Activated CD4-positive, alpha-beta T cell treated with anti-CD3 and anti-CD28 coated beads, Interleukin-2, amount 50 U/mL, for 16 hours (primary cell): ENCODE measurements at regions not wholly inside any gene's neighbourhood (a gene's known extent, or its start where the extent isn't known, plus 50 kb on each side); places are given as distances from the start of the nearest gene placed in this dataset.
"Not testable (repeated sequence)": the region's sequence is repeated elsewhere in the genome, so short reads cannot be mapped to it uniquely, and the experiment has no call there.

Source experiments
- DNase-seq: peaks from one replicate; pipeline ENCODE4 v3.0.0-alpha.2; 2020

DNA sequence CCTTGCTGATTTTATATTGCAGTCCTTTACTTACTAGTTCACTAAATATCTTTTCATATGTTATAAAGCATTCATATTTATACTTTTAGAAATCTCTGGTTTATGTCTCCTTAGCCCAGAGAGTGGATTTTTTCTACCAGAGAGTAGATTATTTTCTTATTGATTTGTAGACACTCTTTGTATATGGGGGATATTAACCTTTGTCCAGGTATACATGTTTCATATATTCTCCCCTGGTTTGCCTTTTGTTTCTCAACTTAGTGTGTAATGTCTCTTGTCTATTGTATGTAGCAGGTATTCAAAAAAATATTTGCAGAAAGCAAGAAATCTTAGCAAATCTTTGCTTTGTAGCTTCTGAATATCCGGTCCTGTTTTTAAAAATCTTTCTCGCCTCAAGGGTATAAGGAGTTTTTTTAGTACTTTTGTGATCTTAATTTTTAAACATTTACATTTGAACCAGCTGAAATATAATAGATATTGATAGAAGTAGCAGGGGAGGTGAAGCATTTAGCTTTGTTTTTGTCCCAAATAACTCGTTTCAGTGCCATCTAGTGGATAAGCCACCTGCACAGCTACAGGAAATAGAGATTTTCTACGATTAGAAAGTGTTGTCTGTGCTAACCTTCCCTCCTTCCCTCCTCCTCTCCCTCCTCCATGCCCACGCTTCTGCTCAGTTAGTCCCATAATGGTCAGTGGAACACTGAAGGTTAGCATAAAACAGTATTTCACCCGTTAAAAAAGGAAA, 97.0 kb downstream of the PHETA1 start:
- DNase-seq, result no peak

DNA sequence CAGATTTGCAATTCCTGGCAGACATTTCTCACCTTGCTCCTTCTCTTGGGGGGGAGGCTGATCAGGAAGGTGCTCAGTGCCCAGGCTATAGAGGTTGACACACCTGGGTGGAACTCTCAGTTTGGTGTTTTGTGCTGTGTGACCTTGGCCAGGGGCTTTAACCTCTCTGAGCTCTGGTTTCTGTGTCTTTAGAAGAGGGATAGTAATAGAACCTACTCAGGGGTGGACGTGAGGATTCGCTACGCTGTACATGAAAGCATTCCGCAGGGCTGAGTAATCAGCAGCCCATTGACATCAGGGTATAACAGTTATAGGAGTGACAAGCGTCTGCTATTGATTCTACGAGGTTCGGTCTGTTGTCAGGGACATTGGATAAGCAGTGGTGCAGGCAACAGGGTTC, 98.1 kb downstream of the PHETA1 start:
- no peak for DNase-seq

DNA sequence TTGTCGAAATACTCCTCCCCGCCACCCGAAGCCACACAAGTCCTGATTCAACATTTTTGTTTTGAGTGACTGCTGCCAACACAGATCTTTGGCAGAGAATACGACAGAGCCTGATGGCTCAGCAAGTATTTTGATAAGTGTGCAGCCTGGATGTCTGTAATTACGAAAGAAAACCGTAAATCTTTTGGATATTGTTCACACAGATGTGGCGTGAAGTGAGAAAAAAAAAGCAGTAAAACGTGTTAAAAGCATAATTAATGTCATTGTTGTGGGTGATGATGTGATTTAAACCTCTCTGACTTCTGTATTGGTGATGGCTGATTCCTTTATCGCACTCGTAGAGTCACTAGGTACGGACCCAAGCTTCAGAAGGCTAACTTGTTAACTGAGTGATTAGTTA, 98.7 kb downstream of the PHETA1 start:
- DNase-seq, result no peak

DNA sequence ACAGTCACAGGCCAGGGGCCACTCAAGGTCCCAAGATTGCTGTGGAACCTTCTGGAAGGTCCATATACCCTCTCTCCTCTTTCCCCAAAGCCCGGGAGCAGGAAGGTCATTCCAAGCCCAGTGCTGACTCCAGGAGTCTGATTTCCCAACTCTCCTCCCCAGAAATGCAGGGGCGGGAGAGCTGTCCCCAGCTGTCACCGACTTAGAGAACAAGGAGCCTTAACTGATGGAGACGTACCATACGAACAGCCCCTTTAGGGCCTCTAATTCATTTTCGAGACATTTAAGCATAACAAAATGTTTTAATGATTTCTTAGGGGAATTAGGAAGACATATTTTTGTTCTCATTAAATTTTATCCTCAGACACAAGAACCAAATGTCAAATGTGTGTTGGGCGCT, 99.2 kb downstream of the PHETA1 start:
- no peak for DNase-seq

DNA sequence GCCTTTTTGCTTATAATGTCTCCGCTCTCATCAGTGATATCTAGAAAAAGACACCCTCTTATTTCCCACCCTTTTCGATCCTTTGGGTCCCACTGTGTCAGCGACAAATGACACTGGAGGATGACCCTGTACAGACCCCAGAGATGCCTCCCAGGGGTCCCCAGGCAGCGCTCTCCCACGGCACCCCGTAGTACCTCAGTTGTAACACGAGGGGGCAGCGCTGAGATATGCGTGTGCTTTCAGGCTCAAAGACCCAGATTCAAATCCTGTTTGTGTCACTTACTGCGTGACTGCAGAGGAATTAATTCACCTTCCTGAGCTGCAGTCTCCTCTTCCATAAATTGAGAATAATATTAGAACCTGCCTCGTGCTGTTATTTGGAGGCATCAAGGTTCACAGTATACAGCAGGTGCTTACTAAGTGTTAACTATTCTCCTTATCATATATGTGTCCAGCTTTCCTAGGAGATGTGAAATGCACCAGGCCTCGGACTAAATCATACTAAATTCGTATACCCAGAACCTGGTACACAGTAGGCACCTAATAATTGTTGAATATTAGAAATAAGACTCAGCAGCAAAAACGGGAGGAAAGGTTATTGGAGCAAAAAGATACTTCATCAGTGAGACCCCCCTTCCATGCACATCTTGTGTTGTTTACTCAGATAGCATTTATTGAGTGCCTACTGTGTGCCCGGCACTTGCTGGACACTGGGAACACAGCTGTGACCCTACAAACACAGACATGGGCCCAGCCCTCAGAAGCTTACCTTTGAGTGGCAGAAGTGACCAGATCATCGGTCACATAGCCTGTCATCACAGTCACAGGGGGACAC, 99.9 kb downstream of the PHETA1 start:
- peak; percentile 21 for DNase-seq

DNA sequence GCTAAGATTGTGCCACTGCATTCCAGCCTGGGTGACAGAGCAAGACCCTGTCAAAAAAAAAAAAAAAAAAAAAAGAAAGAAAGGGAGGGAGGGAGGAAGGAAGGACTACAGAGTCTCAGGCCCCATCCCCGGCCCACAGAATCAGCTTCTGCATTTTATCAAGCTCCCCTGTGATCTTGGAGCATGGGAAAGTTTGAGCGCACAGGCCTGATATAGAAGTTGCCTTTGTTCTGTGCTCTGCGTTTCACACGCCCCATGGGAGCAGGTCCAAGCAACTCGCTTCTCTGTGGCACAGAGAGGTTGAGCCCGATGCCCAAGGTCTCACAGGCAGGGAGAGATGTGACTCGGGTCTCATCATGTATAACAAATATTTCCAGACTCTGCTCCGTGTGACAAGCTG, 101.8 kb downstream of the PHETA1 start:
- DNase-seq, result no peak

DNA sequence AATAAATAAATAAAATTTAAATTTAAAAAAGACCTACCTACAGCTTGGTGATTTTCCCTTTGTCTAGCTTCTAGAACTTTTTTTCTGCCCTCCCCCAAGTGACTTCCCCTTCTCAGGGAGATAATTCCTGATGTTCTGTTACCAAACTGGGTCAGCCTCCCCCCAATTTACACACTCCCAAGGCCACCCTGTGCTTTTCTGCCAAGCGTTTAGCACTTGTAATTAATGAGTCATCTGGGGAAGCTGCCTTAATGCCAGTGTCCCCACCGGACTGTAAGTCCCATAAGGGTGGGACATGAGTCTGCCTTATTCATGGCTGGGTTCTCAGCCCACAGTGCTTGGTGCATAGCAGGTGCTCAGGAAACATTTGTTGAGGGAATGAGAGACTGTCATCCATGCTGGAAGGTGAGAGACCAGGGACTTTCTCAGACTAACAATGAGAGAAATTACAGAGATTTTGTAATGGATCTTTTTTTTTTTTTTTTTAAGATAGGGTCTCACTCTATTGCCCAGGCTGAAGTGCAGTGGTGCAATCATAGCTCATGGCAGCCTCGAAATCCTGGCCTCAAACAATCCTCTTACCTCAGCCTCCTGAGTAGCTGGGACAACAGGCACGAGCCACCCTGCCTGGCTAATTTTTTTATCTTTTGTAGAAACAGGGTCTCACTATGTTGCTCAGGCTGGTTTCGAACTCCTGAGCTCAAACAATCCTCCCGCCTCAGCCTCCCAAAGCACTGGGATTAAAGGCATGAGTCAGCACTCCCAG, 106.8 kb downstream of the PHETA1 start:
- DNase-seq, result no peak

DNA sequence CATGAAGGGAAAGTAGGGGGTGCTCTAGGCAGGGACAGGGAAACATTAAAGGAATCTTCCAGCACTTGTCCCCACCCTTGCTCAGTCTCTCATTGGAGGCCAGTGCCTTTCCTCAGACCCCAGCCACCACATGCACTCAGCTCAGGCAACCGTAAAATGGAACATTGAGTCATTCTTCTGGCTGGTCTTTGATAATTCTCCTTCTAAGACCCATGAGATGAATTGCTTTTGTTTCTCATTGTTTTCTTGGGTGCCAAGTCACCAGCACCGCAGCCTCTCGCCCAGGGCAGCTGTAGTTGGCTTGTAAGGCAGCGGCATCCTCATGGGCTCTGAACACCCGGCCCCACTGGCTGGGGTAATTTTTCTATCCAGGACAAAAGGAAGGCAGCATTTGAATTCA, 108.2 kb downstream of the PHETA1 start:
- DNase-seq, result no peak

DNA sequence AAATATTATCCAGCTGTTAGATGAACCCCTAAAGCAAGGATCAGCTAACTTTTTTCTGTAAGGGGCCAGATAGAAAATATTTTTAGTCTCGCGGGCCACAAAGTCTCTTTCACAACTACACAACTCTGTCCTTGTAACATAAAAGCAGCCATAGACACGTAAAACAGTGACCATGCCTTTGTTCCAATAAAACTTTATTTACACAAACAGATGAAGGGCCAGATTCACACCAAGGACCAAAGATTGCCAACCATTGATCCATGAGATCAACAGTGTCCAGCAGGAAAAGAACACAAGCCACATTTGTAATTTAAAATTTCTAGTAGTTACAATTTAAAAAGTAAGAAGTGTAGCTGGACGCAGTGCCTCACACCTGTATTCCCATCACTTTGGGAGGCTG, 109.7 kb downstream of the PHETA1 start:
- DNase-seq, result no peak

DNA sequence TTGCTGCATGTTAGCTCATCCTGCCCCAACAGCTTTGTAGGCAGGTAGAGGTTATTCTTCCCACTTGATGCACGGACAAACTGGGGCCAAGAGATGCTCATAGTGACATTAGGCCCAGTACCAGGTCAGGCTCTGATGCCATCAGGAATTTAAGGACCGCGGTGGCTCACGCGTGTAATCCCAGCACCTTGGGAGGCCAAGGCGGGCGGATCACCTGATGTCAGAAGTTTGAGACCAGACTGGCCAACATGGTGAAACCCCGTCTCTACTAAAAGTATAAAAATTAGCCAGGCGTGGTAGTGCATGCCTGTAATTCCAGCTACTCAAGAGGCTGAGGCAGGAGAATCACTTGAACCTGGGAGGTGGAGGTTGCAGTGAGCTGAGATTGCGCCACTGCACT, 110.8 kb downstream of the PHETA1 start:
- not testable (repeated sequence) for DNase-seq

DNA sequence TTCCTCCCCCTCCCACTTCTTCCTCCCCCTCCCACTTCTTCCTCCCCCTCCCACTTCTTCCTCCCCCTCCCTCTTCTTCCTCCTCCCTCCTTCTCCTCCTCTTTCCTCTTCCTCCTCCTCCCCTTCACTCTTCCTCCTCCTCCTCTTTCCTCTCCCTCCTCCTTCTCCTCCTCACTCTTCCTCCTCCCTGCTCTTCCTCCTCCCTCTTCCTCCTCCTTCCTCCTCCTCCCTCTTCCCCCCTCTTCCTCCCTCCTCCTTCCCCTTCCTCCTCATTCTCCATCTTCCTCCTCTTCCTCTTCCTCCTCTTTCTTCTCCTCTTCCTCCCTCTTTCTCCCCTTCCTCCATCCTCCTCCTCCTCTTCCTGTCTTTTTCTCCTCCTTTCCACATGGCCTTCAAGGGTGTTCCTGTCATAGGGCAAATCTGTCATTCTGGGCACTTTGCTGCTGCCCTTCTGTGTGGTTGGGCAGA, 111.4 kb downstream of the PHETA1 start:
- no peak for DNase-seq

DNA sequence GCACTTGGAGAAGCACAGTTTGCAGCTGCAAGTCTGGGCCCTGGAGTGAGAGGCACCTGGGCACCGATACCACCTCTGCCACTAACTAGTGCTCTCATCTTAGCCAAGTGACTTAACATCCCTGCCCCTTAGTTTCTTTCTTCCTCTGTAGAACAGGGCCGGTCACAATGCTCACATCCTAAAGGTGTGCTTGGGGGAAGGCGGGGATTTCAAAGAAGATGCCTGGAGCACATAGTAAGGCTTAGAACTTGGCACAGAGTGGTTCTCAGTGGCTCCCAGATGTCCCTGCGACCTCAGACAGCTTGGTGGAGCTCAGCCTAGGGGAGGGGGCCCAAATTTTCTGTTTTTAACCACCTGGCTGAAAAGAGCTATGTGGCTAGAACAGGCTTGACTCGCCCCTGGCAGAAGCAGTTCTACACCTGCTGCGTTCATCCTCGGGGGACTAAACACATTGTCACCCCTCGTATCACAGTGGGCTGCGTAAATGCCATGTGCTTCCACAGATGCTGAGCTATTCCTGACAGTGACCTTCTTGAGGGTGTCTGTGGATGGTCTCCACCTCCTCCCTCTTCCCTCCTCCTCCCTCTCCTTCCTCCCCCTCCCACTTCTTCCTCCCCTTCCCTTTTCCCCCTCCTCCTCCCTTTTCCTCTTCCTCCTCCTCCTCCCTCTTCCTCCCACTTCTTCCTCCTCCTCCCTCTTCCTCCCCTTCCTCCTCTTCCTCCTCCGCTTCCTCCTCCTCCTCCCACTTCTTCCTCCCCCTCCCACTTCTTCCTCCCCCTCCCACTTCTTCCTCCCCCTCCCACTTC, 112.1 kb downstream of the PHETA1 start:
- DNase-seq, result no peak

DNA sequence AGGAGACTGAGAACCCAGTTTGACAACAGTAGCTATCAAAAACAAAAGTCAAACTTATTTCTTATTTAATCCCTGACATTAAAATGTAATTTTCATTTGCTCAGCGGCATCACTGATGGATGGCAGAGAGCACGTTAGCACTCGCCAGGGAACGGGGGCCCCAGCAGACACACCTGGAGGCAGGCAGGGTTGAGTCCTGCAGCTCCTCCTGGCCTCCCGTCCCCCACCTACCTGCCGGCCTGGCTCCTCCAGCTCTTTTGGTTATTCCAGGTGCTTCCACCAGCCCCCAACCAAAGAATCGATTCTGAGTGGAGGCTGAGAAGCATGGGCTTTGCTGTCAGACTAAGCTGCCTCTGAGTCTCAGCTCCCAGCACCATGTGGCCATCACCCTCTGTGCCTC, 113.6 kb downstream of the PHETA1 start:
- DNase-seq, result no peak

DNA sequence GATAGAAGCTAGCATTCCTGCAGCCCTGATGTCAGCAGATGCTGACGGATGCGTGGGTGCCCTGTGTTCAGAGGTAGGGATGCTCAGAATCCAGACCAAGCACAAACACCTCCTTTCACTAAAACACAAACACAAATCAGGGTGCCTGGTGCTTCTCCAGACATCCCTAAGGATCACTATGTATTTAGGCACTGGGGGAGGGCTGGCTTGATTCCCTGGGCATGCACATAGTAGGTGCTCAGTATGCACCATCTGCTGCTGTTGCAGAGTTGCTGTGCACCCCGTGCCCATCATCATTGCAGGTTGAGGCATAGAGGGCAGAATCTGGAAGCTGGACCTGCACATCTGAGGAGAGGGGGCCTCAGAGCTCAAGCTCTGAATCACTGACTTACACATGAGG, 114.8 kb downstream of the PHETA1 start:
- DNase-seq, result no peak

DNA sequence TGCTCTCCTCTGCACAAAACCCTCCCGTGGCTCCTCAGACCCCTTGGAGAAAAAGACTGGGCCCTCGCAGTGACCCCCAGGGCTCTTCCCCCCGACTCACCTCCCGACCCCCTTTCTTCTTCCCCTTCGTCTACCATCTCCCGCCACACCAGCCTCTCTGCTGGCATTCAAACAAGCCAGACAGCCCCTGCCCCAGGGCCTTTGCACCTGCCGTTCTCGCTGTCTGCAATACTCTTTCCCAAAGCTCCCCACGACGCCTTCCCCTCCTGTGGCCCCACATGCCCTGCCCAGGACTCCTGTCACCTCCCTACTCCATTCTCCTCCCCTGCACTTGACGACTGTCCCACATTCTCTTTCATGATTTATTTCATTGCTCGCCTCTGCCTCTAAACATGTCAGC, 115.7 kb downstream of the PHETA1 start:
- DNase-seq, result no peak

DNA sequence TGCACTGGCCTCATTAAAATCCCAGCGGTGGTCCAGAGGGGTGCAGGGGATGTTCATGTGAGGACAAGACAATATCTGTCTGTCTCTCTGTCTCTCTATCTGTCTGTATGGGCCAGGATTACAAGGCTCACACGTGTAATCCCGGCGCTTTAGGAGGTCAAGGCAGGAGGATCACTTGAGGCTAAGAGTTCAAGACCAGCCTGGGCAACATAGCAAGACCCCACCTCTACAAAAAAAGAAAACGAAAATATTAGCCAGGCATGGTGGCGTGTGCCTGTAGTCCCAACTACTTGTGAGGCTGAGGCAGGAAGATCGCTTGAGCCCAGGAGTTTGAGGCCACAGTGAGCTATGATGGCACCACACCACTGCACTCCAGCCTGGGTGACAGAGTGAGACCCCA, 117.1 kb downstream of the PHETA1 start:
- no peak for DNase-seq

DNA sequence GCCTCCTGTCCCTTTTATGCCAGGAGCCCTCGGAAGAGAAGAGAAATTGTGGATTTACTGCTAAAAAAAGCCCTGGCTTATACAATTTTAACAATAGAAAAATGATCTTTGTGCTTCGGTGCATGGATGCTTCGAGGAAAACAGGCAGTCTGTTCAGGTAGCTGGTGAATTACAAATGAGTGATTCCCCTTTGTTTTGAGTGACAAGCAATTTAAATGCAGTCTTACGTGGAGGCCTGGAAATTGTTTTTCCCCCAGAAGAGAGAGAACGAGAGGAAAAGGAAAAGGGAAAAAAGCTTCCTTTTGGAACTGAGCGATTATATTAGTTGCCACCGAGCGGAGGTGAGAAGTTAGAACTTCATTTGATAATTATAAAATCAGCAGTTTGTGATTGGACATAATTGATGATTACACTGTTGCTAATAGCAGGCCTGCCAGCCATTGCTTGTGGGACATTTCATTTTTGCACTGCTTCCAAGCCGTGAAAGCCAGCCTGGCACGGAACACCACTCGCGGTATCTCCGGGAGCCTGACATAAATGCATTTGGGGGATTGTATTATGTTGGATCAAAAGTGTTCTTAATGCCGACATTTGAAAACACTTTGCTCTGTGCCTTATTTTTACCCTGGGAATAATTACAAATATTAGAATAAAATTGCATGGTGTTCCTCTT, 117.7 kb downstream of the PHETA1 start:
- no peak for DNase-seq

DNA sequence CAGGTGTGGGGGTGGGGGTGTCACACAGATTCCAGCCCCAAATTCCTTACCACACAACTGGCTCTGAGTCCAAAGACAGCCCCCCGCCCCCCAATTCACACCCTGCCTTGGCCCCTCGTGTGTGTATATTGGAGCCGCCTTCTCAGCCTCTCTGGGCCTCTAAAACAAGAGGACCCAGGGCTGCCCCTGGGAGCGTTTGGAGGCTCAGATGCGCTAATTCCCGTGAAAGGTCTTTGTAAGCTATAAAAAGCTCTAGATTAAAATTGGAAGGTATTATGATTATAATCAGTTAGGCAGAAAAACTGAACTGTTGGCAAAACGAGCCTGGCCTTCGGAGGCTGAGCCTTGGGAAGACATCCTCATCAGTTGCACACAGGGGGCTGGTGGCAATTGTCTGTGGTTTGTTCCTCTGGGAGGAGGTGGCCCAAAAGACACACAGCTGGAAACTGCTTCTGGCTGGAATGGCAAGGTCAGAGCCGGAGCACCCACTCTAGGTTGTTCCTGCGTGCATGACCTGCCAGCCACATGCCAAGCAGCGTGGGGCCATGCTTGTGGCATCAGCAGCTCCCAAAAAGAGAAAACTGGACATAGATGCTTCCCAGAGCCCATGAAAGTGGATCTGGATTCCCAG, 118.5 kb downstream of the PHETA1 start:
- no peak for DNase-seq

DNA sequence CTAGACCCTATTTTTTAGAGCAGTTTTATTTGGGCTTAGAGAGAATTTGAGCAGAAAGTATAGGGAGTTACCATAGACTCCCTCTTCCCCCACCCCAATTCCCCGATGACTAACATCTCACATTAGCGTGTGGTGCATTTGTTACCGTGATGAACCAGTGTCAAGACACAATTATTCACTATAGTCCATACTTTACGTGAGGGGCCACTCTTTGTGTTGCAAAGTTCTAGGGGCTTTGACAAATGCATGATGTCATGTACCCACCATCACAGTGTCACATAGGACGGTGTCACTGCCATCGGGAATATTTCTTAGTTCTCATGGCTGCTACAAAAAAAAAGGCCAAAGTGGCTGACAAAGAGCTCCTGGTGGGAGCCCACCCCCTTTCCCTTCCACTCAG, 119.1 kb downstream of the PHETA1 start:
- no peak for DNase-seq

DNA sequence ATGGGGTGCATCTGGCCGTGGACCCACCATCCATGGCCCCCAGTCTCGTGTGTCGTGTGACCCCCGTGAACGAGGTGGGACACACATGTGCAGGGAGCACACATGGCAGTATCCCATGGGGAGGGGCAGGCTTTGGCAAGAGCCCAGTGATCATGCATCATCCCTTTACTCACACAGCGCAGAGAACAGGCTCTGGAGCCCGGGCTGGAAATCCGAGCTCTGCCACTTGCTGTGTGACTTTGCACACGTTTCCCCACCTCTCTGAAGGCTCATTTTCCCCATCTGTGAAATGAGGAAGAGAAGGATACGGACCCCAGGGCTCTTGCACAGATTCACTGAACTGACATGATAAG, 119.9 kb downstream of the PHETA1 start:
- DNase-seq, result no peak

DNA sequence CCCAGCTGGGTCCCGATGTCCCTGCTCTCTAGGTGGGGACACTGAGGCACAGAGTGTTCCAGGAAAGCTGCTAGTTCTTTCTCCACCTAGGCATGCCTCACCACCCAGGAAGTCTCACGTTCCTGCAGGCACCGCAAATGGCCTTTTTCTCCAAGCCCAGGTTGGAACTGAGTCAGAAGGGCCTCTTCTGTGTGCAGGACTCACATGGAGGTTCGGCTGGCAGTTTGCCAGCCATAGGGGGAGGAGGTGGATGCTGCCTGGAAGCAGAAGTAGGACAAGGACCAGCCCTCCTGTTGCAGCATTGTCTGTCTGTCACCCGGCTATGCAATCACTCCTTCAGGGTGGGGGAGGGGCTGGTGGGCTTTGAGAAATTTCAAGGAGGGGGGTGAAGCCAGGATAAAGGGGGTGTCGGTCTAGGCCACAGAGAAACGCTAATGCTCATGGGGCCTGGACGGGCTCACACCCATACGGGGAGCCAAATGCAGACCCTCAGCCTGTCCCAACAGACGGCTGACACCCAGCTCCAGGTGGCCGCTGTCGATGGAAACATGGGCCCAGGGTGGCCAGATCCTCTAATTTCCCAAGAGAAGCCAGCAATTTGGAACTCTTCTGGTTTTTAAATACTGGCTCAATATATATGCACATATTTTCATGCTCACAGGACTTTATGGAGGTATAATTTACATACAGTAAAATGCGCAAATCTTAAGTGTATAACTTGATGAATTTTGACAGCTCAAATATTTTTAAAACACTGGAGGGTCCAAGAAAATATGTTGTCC, 120.5 kb downstream of the PHETA1 start:
- DNase-seq, result no peak
